Fibroblast of lung (primary cell): ENCODE measurements at regions not wholly inside any gene's neighbourhood (a gene's known extent, or its start where the extent isn't known, plus 50 kb on each side); places are given as distances from the start of the nearest gene placed in this dataset.

Source experiments
- DNase-seq, 2 donors: peaks; one replicate each; pipeline versions ENCODE4 v3.0.0 to v3.0.0-alpha.2; 2010; ENCODE audit warnings: low read depth in 2 of 2
- H2AFZ ChIP-seq: 2 replicates; pipeline ENCODE4 v1.5.1; 2012; ENCODE audit warnings: low read length, control low read depth, inconsistent platforms
- H3K27ac ChIP-seq: 2 replicates; pipeline ENCODE4 v1.5.1; 2011; ENCODE audit warnings: low read length, control low read depth; ENCODE audit not compliant: insufficient read depth
- H3K27me3 ChIP-seq: 2 replicates; pipeline ENCODE4 v1.5.1; 2011; ENCODE audit warnings: mild to moderate bottlenecking, low read length; ENCODE audit not compliant: control insufficient read depth, insufficient read depth
- H3K36me3 ChIP-seq: 2 replicates; pipeline ENCODE4 v1.5.1; 2011; ENCODE audit warnings: low read length; ENCODE audit not compliant: control insufficient read depth, insufficient read depth
- H3K4me1 ChIP-seq: 2 replicates; pipeline ENCODE4 v1.5.1; 2011; ENCODE audit warnings: low read length; ENCODE audit not compliant: control insufficient read depth, insufficient read depth; ENCODE audit errors: extremely low read depth
- H3K4me2 ChIP-seq: 2 replicates; pipeline ENCODE4 v1.5.1; 2011; ENCODE audit warnings: low read length, control low read depth; ENCODE audit not compliant: insufficient read depth; ENCODE audit errors: extremely low read depth
- H3K4me3 ChIP-seq, 4 experiments: fragments of 200-600 bp in 1 of 4; sonication (generic) in 1 of 4; replicated peaks in 1 of 4; 2 replicates each; pipeline ENCODE4 v1.5.1; 2011 to 2016; ENCODE audit warnings: low read length in 4 of 4, low read depth in 3 of 4, mild to moderate bottlenecking in 3 of 4, control low read depth in 2 of 4, inconsistent platforms in 1 of 4, mixed read lengths in 1 of 4; ENCODE audit not compliant: insufficient read depth in 1 of 4; ENCODE audit errors: control extremely low read depth in 1 of 4
- H3K79me2 ChIP-seq: 2 replicates; pipeline ENCODE4 v1.5.1; 2012; ENCODE audit warnings: mild to moderate bottlenecking, low read length, inconsistent platforms; ENCODE audit not compliant: control insufficient read depth, insufficient read depth
- H3K9ac ChIP-seq: 2 replicates; pipeline ENCODE4 v1.5.1; 2011; ENCODE audit warnings: mild to moderate bottlenecking, low read length, control low read depth; ENCODE audit not compliant: insufficient read depth
- H3K9me3 ChIP-seq: 2 replicates; pipeline ENCODE4 v1.5.1; 2012; ENCODE audit warnings: low read depth, low read length; ENCODE audit not compliant: control insufficient read depth, insufficient read depth
- H4K20me1 ChIP-seq: 2 replicates; pipeline ENCODE4 v1.5.1; 2011; ENCODE audit warnings: low read length; ENCODE audit not compliant: control insufficient read depth, insufficient read depth; ENCODE audit errors: extremely low read depth
- CTCF ChIP-seq, 2 donors: IDR thresholded peaks in 1 of 2; conservative IDR thresholded peaks in 1 of 2; 1 replicate in 1 of 2; 2 replicates in 1 of 2; pipeline ENCODE4 v1.5.1; 2011 to 2012; ENCODE audit warnings: low read length in 2 of 2, control low read depth in 1 of 2, inconsistent platforms in 1 of 2, low read depth in 1 of 2, mild to moderate bottlenecking in 1 of 2
- EZH2 ChIP-seq: IDR thresholded peaks from 2 replicates; pipeline ENCODE4 v1.5.1; 2012; ENCODE audit warnings: low read length, control low read depth, mild to moderate bottlenecking; ENCODE audit errors: missing control alignments

- Histone ChIP-seq H3K4me3 (no peak overlapping the region), H4K20me1 (no peaks in the 10 kb centered on the region), H2AFZ (no peak overlapping the region), H3K27ac (no peak overlapping the region), H3K4me1 (peaks cover 6% of the 10 kb centered on the region), H3K9me3 (no peaks in the 10 kb centered on the region), H3K27me3 (no peaks in the 10 kb centered on the region), H3K9ac (no peak overlapping the region), H3K36me3 (no peaks in the 10 kb centered on the region), H3K79me2 (no peaks in the 10 kb centered on the region), H3K4me2 (no peak overlapping the region)
- TF ChIP-seq CTCF (conservative IDR thresholded peaks at IDR 0.05 in 1 of 2, IDR thresholded peaks at IDR 0.05 in 1 of 2; ENCODE audit: low read depth in 1 of 2, low read length in 2 of 2) (no peak), EZH2 (no peak)
- DNase-seq: peak in 1 of 2 donors; percentile 89
Measured at GRCh38 chr14:88993946-88994345, 169.5 kb downstream of the TTC8 start.

GRCh38 chr14:88995437-88996198, 171.2 kb downstream of the TTC8 start:
- H3K9me3 ChIP-seq: no peaks in the 10 kb centered on the region
- H3K27ac ChIP-seq: no peak overlapping the region
- H2AFZ ChIP-seq: no peak overlapping the region
- H3K4me1 ChIP-seq: peaks cover 10% of the 10 kb centered on the region
- peak; percentile 73 to 99 for DNase-seq
- no peak overlapping the region for H3K4me3 ChIP-seq
- H4K20me1 ChIP-seq: no peaks in the 10 kb centered on the region
- H3K9ac ChIP-seq: no peak overlapping the region
- no peaks in the 10 kb centered on the region for H3K79me2 ChIP-seq
- no peaks in the 10 kb centered on the region for H3K36me3 ChIP-seq
- H3K4me2 ChIP-seq: no peak overlapping the region
- no peak for TF ChIP-seq CTCF (conservative IDR thresholded peaks at IDR 0.05 in 1 of 2, IDR thresholded peaks at IDR 0.05 in 1 of 2; ENCODE audit: low read depth in 1 of 2, low read length in 2 of 2)
- TF ChIP-seq EZH2: no peak
- no peaks in the 10 kb centered on the region for H3K27me3 ChIP-seq

- H4K20me1 ChIP-seq: no peaks in the 10 kb centered on the region
- peaks cover 15% of the 10 kb centered on the region for H3K4me1 ChIP-seq
- H3K4me3 ChIP-seq: no peak overlapping the region
- H3K9me3 ChIP-seq: no peaks in the 10 kb centered on the region
- H3K9ac ChIP-seq: no peak overlapping the region
- no peaks in the 10 kb centered on the region for H3K27me3 ChIP-seq
- no peak for DNase-seq
- no peak overlapping the region for H2AFZ ChIP-seq
- no peak overlapping the region for H3K4me2 ChIP-seq
- H3K36me3 ChIP-seq: no peaks in the 10 kb centered on the region
- H3K27ac ChIP-seq: no peak overlapping the region
- no peak for TF ChIP-seq EZH2
- no peaks in the 10 kb centered on the region for H3K79me2 ChIP-seq
Measured at GRCh38 chr14:88998027-88998426, 173.6 kb downstream of the TTC8 start.
